ENCODE measurements at regions not wholly inside any gene's neighbourhood (a gene's known extent, or its start where the extent isn't known, plus 50 kb on each side); places are given as distances from the start of the nearest gene placed in this dataset.

DNA sequence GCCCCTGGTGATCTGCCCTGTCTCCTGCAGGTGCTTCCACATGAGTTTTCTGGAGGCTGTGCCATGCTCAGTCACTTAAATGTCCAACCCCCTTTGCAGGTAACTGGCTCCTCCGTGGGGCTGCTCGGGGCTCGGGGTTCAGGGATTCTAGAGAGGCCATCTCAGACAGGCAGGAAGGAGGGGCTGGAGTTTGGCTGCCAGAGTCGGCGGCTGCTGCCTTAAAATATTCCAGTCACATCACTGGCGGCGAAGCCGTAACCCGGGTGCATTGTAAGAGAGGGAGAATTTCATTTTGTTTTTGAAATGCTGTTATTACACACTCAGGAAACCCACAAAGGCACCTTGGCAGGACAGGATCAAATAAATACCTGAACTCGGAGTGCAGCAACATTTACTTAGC lies 212.9 kb upstream of the PMEPA1 start:
- TF ChIP-seq CTCF (IDR thresholded peaks at IDR 0.05) = no peak
- H3K27ac ChIP-seq = no peak overlapping the region
- 43 to 46% (median 46%) methylated on average over 10 of the region's 10 CpGs for WGBS, 3 donors
- peaks cover 0 to 4% (median 0%) of the 10 kb centered on the region in 3 donors for H3K27me3 ChIP-seq (ENCODE audit: insufficient read depth in 3 of 3, low read length in 2 of 3)
- H3K4me1 ChIP-seq = no peaks in the 10 kb centered on the region
- DNase-seq = no peak
- intact Hi-C loops (cut with DNase I) = no loop called here
- ATAC-seq = no peak
- H3K36me3 ChIP-seq (ENCODE audit: insufficient read depth in 1 of 2, low read depth in 1 of 2) = no peaks in the 10 kb centered on the region
- H3K9me3 ChIP-seq = peaks cover 12% of the 10 kb centered on the region
- no peak overlapping the region for H3K4me3 ChIP-seq

- no peak for DNase-seq
- H3K36me3 ChIP-seq (ENCODE audit: insufficient read depth in 1 of 2, low read depth in 1 of 2) = no peaks in the 10 kb centered on the region
- no peak overlapping the region for H3K27ac ChIP-seq
- intact Hi-C loops (cut with DNase I) = no loop called here
- H3K4me1 ChIP-seq = no peaks in the 10 kb centered on the region
- no peak for ATAC-seq
- no peak for TF ChIP-seq CTCF (IDR thresholded peaks at IDR 0.05)
- H3K4me3 ChIP-seq = no peak overlapping the region
- H3K27me3 ChIP-seq (ENCODE audit: insufficient read depth in 3 of 3, low read length in 2 of 3) = peaks cover 0 to 2% (median 0%) of the 10 kb centered on the region in 3 donors
- 66 to 86% (median 70%) methylated on average over 4 of the region's 4 CpGs for WGBS, 3 donors
- H3K9me3 ChIP-seq = peaks cover 12% of the 10 kb centered on the region
These were observed 212.3 kb upstream of the PMEPA1 start for GRCh38 chr20:57922083-57922482.

GRCh38 chr20:57921676-57922075 lies 211.9 kb upstream of the PMEPA1 start:
- intact Hi-C loops (cut with DNase I) = no loop called here
- ATAC-seq = no peak

DNA sequence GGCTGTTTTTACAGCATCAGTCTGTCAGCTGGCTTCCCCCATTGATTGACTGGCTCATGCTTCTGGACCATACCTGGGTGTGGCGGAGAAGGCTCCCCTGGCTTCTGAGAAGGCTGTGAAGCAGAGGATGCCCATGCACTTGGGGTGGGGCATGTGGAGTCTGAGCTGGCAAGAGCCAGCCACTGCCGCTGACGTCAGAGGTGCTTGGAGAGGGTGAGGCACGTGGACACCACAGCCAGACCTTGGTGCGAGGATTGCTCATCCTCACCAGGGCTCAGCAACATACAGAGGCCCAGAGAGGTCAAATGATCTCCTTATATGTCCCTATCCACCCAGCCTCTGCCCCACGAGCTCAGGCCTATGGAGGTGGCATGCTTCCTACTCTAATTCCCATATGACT lies 211.2 kb upstream of the PMEPA1 start:
- no peak for TF ChIP-seq CTCF (IDR thresholded peaks at IDR 0.05)
- ATAC-seq (no peak), DNase-seq (no peak)
- Histone ChIP-seq H3K4me3 (no peak overlapping the region), H3K27ac (no peak overlapping the region), H3K36me3 (ENCODE audit: insufficient read depth in 1 of 2, low read depth in 1 of 2) (no peaks in the 10 kb centered on the region), H3K27me3 (ENCODE audit: insufficient read depth in 3 of 3, low read length in 2 of 3) (no peaks in the 10 kb centered on the region), H3K9me3 (peaks cover 6% of the 10 kb centered on the region), H3K4me1 (no peaks in the 10 kb centered on the region)
- WGBS, 3 donors = 86 to 91% (median 86%) methylated on average over 6 of the region's 6 CpGs
- intact Hi-C loops (cut with DNase I) = no loop called here

More at GRCh38 chr20:57921676-57922075, 211.9 kb upstream of the PMEPA1 start:
- Histone ChIP-seq H3K4me1 (no peaks in the 10 kb centered on the region), H3K4me3 (no peak overlapping the region), H3K9me3 (peaks cover 12% of the 10 kb centered on the region), H3K36me3 (ENCODE audit: insufficient read depth in 1 of 2, low read depth in 1 of 2) (no peaks in the 10 kb centered on the region), H3K27me3 (ENCODE audit: insufficient read depth in 3 of 3, low read length in 2 of 3) (peaks cover 0 to under 1% (median 0%) of the 10 kb centered on the region in 3 donors), H3K27ac (no peak overlapping the region)
- WGBS, 3 donors = 76 to 82% (median 78%) methylated on average over 8 of the region's 8 CpGs
- no peak for DNase-seq
- TF ChIP-seq CTCF (IDR thresholded peaks at IDR 0.05) = no peak

- intact Hi-C loops (cut with DNase I) = no loop called here
- DNase-seq (no peak), ATAC-seq (no peak)
- 65 to 75% (median 75%) methylated on average over 3 of the region's 3 CpGs for WGBS, 3 donors
- Histone ChIP-seq H3K36me3 (ENCODE audit: insufficient read depth in 1 of 2, low read depth in 1 of 2) (no peaks in the 10 kb centered on the region), H3K27me3 (ENCODE audit: insufficient read depth in 3 of 3, low read length in 2 of 3) (no peaks in the 10 kb centered on the region), H3K27ac (no peak overlapping the region), H3K4me3 (no peak overlapping the region), H3K9me3 (no peaks in the 10 kb centered on the region), H3K4me1 (no peaks in the 10 kb centered on the region)
- no peak for TF ChIP-seq CTCF (IDR thresholded peaks at IDR 0.05)
These were observed 209.2 kb upstream of the PMEPA1 start for GRCh38 chr20:57919049-57919448.

Data from psoas muscle (tissue), 7 donors.